SK-N-SH (cell line): ENCODE measurements at regions not wholly inside any gene's neighbourhood (a gene's known extent, or its start where the extent isn't known, plus 50 kb on each side); places are given as distances from the start of the nearest gene placed in this dataset.

Source experiments
- CTCF ChIA-PET: fragments of 300-600, 350-600 bp; formaldehyde crosslinking; extraction: SDS; loops from one replicate; lab custom pipeline; 2021; lab: Yijun Ruan, JAX
- POLR2A ChIA-PET: fragments of 350-600 bp; sonication (Branson Sonifier 250); formaldehyde crosslinking; extraction: SDS; loops from one replicate; lab custom pipeline; 2020; ENCODE audit warnings: antibody characterized with exemption, inconsistent platforms; lab: Yijun Ruan, JAX
- DNase-seq: peaks from one replicate; pipeline ENCODE4 v3.0.0; 2012
- H2AFZ ChIP-seq: fragments of 200-600 bp; sonication (generic); 2 replicates; pipeline ENCODE4 v1.8.1; 2016; ENCODE audit warnings: antibody characterized with exemption, mild to moderate bottlenecking, low read depth
- H3F3A ChIP-seq: fragments of 200-600 bp; sonication (generic); replicated peaks from 2 replicates; pipeline ENCODE3; 2016; ENCODE audit warnings: antibody characterized with exemption, mild to moderate bottlenecking; ENCODE audit not compliant: insufficient read depth
- H3K27ac ChIP-seq, 2 experiments: fragments of 200-500 bp in 1 of 2; fragments of 200-600 bp in 1 of 2; sonication (Bioruptor generic) in 1 of 2; sonication (generic), shearing (Covaris generic) in 1 of 2; 2 replicates each; pipeline versions ENCODE4 v1.5.1 to v1.6.1; 2014 to 2016; ENCODE audit warnings: low read depth in 2 of 2, inconsistent platforms in 1 of 2, low read length in 1 of 2, mild to moderate bottlenecking in 1 of 2, mixed read lengths in 1 of 2
- H3K27me3 ChIP-seq: fragments of 200-600 bp; sonication (generic), shearing (Covaris generic); 2 replicates; pipeline ENCODE4 v1.6.1; 2016; ENCODE audit warnings: mixed run types; ENCODE audit not compliant: insufficient read depth
- H3K36me3 ChIP-seq, 2 experiments: fragments of 200-500 bp in 1 of 2; fragments of 200-600 bp in 1 of 2; sonication (Bioruptor generic) in 1 of 2; sonication (generic) in 1 of 2; replicated peaks in 1 of 2; 2 replicates each; pipeline versions ENCODE3 to v1.5.1; 2014 to 2016; ENCODE audit warnings: low read length in 1 of 2, mild to moderate bottlenecking in 1 of 2; ENCODE audit not compliant: insufficient read depth in 2 of 2, control insufficient read depth in 1 of 2
- H3K4me1 ChIP-seq, 2 experiments: fragments of 200-500 bp in 1 of 2; fragments of 200-600 bp in 1 of 2; sonication (Bioruptor generic) in 1 of 2; sonication (generic), shearing (Covaris generic) in 1 of 2; 2 replicates each; pipeline versions ENCODE4 v1.5.1 to v1.6.1; 2014 to 2016; ENCODE audit warnings: low read depth in 1 of 2, low read length in 1 of 2, mixed run types in 1 of 2; ENCODE audit not compliant: insufficient read depth in 2 of 2, control insufficient read depth in 1 of 2
- H3K4me2 ChIP-seq: fragments of 200-600 bp; sonication (generic), shearing (Covaris generic); 2 replicates; pipeline ENCODE4 v1.6.1; 2017; ENCODE audit warnings: mixed run types
- H3K4me3 ChIP-seq, 2 experiments: fragments of 200-500 bp in 1 of 2; fragments of 200-600 bp in 1 of 2; sonication (Bioruptor generic) in 1 of 2; sonication (generic), shearing (Covaris generic) in 1 of 2; 2 replicates each; pipeline versions ENCODE4 v1.5.1 to v1.8.1; 2014 to 2016; ENCODE audit warnings: low read depth in 2 of 2, inconsistent platforms in 1 of 2, low read length in 1 of 2, mild to moderate bottlenecking in 1 of 2, mixed read lengths in 1 of 2, moderate library complexity in 1 of 2
- H3K79me2 ChIP-seq: fragments of 200-600 bp; sonication (generic); 2 replicates; pipeline ENCODE4 v1.8.1; 2017; ENCODE audit warnings: mild to moderate bottlenecking; ENCODE audit not compliant: insufficient read depth
- H3K9ac ChIP-seq: fragments of 200-600 bp; sonication (generic); 2 replicates; pipeline ENCODE4 v1.6.1; 2017; ENCODE audit warnings: mixed run types
- H3K9me2 ChIP-seq: fragments of 200-600 bp; sonication (generic); 2 replicates; pipeline ENCODE4 v1.6.1; 2017; ENCODE audit warnings: mixed run types
- H3K9me3 ChIP-seq: fragments of 200-600 bp; sonication (generic); 2 replicates; pipeline ENCODE4 v1.6.1; 2017; ENCODE audit warnings: mixed run types, mild to moderate bottlenecking, moderate library complexity
- H4K20me1 ChIP-seq: fragments of 200-600 bp; sonication (generic); 2 replicates; pipeline ENCODE4 v1.6.1; 2017; ENCODE audit warnings: mild to moderate bottlenecking, mixed run types; ENCODE audit not compliant: insufficient read depth
- CHD2 ChIP-seq: fragments of 150-350 bp; IDR thresholded peaks from 2 replicates; pipeline ENCODE4 v1.6.1; 2018; ENCODE audit warnings: low read length; ENCODE audit not compliant: partially characterized antibody
- EP300 ChIP-seq, 2 experiments: IDR thresholded peaks; 2 replicates each; pipeline versions ENCODE4 v1.4.0 to v1.6.1; 2012; ENCODE audit warnings: borderline replicate concordance in 1 of 2, low read depth in 1 of 2, low read length in 1 of 2
- EZH2phosphoT487 ChIP-seq: fragments of 200-600 bp; sonication (generic); IDR thresholded peaks from 2 replicates; pipeline ENCODE4 v1.6.1; 2017; ENCODE audit warnings: low read depth, mixed run types, mild to moderate bottlenecking, antibody characterized with exemption, moderate library complexity, borderline replicate concordance
- FOXJ3 ChIP-seq: sonication (generic); formaldehyde crosslinking; IDR thresholded peaks from 2 replicates; pipeline ENCODE4 v1.5.1; 2020; ENCODE audit warnings: mild to moderate bottlenecking, missing genetic modification reagents
- GATA2 ChIP-seq: sonication (generic); formaldehyde crosslinking; IDR thresholded peaks from 2 replicates; pipeline ENCODE4 v1.5.0; 2020; ENCODE audit warnings: mild to moderate bottlenecking, missing genetic modification reagents
- IRF3 ChIP-seq: fragments of 150-350 bp; IDR thresholded peaks from 2 replicates; pipeline ENCODE4 v1.6.1; 2016; ENCODE audit warnings: mild to moderate bottlenecking, low read depth, low read length
- JUND ChIP-seq: IDR thresholded peaks from 2 replicates; pipeline ENCODE4 v1.4.0; 2012
- MEF2A ChIP-seq: IDR thresholded peaks from 2 replicates; pipeline ENCODE4 v1.4.0; 2012; ENCODE audit warnings: low read depth, borderline replicate concordance
- MXI1 ChIP-seq: IDR thresholded peaks from 2 replicates; pipeline ENCODE4 v1.6.1; 2012; ENCODE audit warnings: mild to moderate bottlenecking, low read depth, low read length, improper control_type of control experiment
- PBX3 ChIP-seq: IDR thresholded peaks from 2 replicates; pipeline ENCODE4; 2012
- RAD21 ChIP-seq: IDR thresholded peaks from 2 replicates; pipeline ENCODE4 v1.6.1; 2012; ENCODE audit warnings: mild to moderate bottlenecking, low read length
- RCOR1 ChIP-seq: fragments of 150-350 bp; IDR thresholded peaks from 2 replicates; pipeline ENCODE4 v1.6.1; 2017; ENCODE audit warnings: antibody characterized with exemption, low read length
- RXRA ChIP-seq: IDR thresholded peaks from 2 replicates; pipeline ENCODE4 v1.4.0; 2012; ENCODE audit warnings: low read depth, mild to moderate bottlenecking, borderline replicate concordance
- SIN3A ChIP-seq: IDR thresholded peaks from 2 replicates; pipeline ENCODE4 v1.6.1; 2012; ENCODE audit warnings: low read depth, mild to moderate bottlenecking, low read length, moderate library complexity, borderline replicate concordance
- TAF1 ChIP-seq: IDR thresholded peaks from 2 replicates; pipeline ENCODE4 v1.6.1; 2012; ENCODE audit warnings: low read depth, mild to moderate bottlenecking, low read length, moderate library complexity, borderline replicate concordance
- TCF12 ChIP-seq: IDR thresholded peaks from 2 replicates; pipeline ENCODE4 v1.4.0; 2012
- TEAD4 ChIP-seq: IDR thresholded peaks from 2 replicates; pipeline ENCODE4 v1.4.0; 2012; ENCODE audit warnings: mild to moderate bottlenecking, borderline replicate concordance; ENCODE audit not compliant: insufficient read depth
- USF1 ChIP-seq: IDR thresholded peaks from 2 replicates; pipeline ENCODE4 v1.4.0; 2012; ENCODE audit warnings: low read depth, borderline replicate concordance
- USF2 ChIP-seq: fragments of 150-350 bp; IDR thresholded peaks from 2 replicates; pipeline ENCODE4 v1.6.1; 2017; ENCODE audit warnings: antibody characterized with exemption, low read length, low read depth, borderline replicate concordance
- ZBTB33 ChIP-seq: IDR thresholded peaks from 2 replicates; pipeline ENCODE4 v1.4.0; 2012; ENCODE audit warnings: low read depth, borderline replicate concordance
- WGBS: methylation state at CpG from one replicate; pipeline ENCODE4 v1.1.6; 2017; ENCODE audit warnings: low lambda C conversion rate; 5-methylcytosine and 5-hydroxymethylcytosine counted together

GRCh38 chr2:205902900-205903237, 183.1 kb downstream of the INO80D start:
- Histone ChIP-seq H3K9me2 (no peaks in the 10 kb centered on the region), H3K79me2 (no peaks in the 10 kb centered on the region), H3F3A (no peaks in the 10 kb centered on the region), H3K36me3 (no peaks in the 10 kb centered on the region), H3K27me3 (no peaks in the 10 kb centered on the region), H3K27ac (peak overlapping the region in 1 of 2 experiments; percentile 62; a peak in 2 of 4 replicates), H3K4me1 (peaks cover 0 to 13% of the 10 kb centered on the region in 2 experiments; a peak in 2 of 4 replicates), H3K4me2 (no peak overlapping the region), H2AFZ (peak overlapping the region; percentile 14; the same call in 1 of the 2 replicates), H3K9ac (no peak overlapping the region), H3K9me3 (no peaks in the 10 kb centered on the region), H4K20me1 (no peaks in the 10 kb centered on the region), H3K4me3 (no peak overlapping the region)
- TF ChIP-seq ZBTB33 (no peak), SIN3A (no peak), MEF2A (no peak), PBX3 (no peak), RXRA (no peak), TEAD4 (no peak), EZH2phosphoT487 (no peak)
- WGBS: 53% methylated on average over 5 of the region's 5 CpGs
- ChIA-PET POLR2A (interaction anchor here (0.7 to 1.6 kb wide), 3 partner anchors 22 to 739 kb away, joined by 3 to 4 read pairs (median 3); partner anchors contain the start of gene FAM237A), CTCF (interaction anchor here (0.6 to 3.7 kb wide), 12 partner anchors 12 to 818 kb away, joined by 3 to 30 read pairs (median 3); no protein-coding TSS in a partner anchor)
- DNase-seq: no peak

- ChIA-PET POLR2A (interaction anchor here (0.7 to 1.6 kb wide), 3 partner anchors 22 to 740 kb away, joined by 3 to 4 read pairs (median 3); partner anchors contain the start of gene FAM237A), CTCF (interaction anchor here (0.6 to 3.7 kb wide), 12 partner anchors 13 to 817 kb away, joined by 3 to 30 read pairs (median 3); no protein-coding TSS in a partner anchor)
- H2AFZ ChIP-seq: peak overlapping the region; percentile 14; the same call in 1 of the 2 replicates
- no peak overlapping the region for H3K9ac ChIP-seq
- H3K36me3 ChIP-seq: no peaks in the 10 kb centered on the region
- no peaks in the 10 kb centered on the region for H3K9me2 ChIP-seq
- 54% methylated on average over 15 of the region's 15 CpGs for WGBS
- peaks cover 0 to 13% of the 10 kb centered on the region in 2 experiments; a peak in 2 of 4 replicates for H3K4me1 ChIP-seq
- H4K20me1 ChIP-seq: no peaks in the 10 kb centered on the region
- DNase-seq: peak; percentile 71
- no peak overlapping the region for H3K4me3 ChIP-seq
- H3K79me2 ChIP-seq: no peaks in the 10 kb centered on the region
- no peaks in the 10 kb centered on the region for H3K27me3 ChIP-seq
- no peak overlapping the region for H3K4me2 ChIP-seq
- TF ChIP-seq TAF1: no peak
- TF ChIP-seq MXI1: peak; percentile 67; the same call in 1 of the 2 replicates
- peak; percentile 52 for TF ChIP-seq TCF12
- peak in 1 of 2 experiments; percentile 91; a peak in 1 of 4 replicates for TF ChIP-seq EP300 (IDR thresholded peaks at IDR 0.05; ENCODE audit: borderline replicate concordance in 1 of 2, low read depth in 1 of 2, low read length in 1 of 2)
- no peak for TF ChIP-seq IRF3
- peak; percentile 95 for TF ChIP-seq RCOR1
- peak; percentile 21; the same call in 1 of the 2 replicates for TF ChIP-seq JUND
- no peak for TF ChIP-seq SIN3A
- no peak for TF ChIP-seq USF2
- TF ChIP-seq CHD2: peak; percentile 64
- 0 out of 2 replicates have a peak, but pooled peaks have one; percentile 29 for TF ChIP-seq RAD21
- TF ChIP-seq USF1: no peak
- peak; percentile 98 for TF ChIP-seq GATA2 (CRISPR knock-in tag)
- TF ChIP-seq FOXJ3 (CRISPR knock-in tag): peak; percentile 95
- no peaks in the 10 kb centered on the region for H3F3A ChIP-seq
- no peaks in the 10 kb centered on the region for H3K9me3 ChIP-seq
- H3K27ac ChIP-seq: peak overlapping the region in 1 of 2 experiments; percentile 62; a peak in 2 of 4 replicates
Measured at GRCh38 chr2:205902041-205902899, 183.7 kb downstream of the INO80D start.
